Sigmoid colon (tissue), 6 donors: ENCODE measurements at regions not wholly inside any gene's neighbourhood (a gene's known extent, or its start where the extent isn't known, plus 50 kb on each side); places are given as distances from the start of the nearest gene placed in this dataset.
"Not testable (repeated sequence)": the region's sequence is repeated elsewhere in the genome, so short reads cannot be mapped to it uniquely, and the experiment has no call there.

ENCODE experiments used
- DNase-seq: peaks from one replicate; pipeline ENCODE4 v3.0.0-alpha.2; 2019
- H3K27ac ChIP-seq, 4 donors: fragments of 200-600 bp; sonication (generic); one replicate each; pipeline ENCODE4 v1.5.1; 2016 to 2019; ENCODE audit warnings: mild to moderate bottlenecking in 1 of 4
- H3K27me3 ChIP-seq, 3 donors: fragments of 200-600 bp; sonication (generic); one replicate each; pipeline ENCODE4 v1.5.1; 2019; ENCODE audit warnings: mild to moderate bottlenecking in 1 of 3
- H3K36me3 ChIP-seq, 4 donors: fragments of 200-600 bp; sonication (generic); one replicate each; pipeline ENCODE4 v1.5.1; 2016 to 2019
- H3K4me1 ChIP-seq, 4 donors: fragments of 200-600 bp; sonication (generic); one replicate each; pipeline ENCODE4 v1.5.1; 2017 to 2019
- H3K4me3 ChIP-seq, 4 donors: fragments of 200-600 bp; sonication (generic); one replicate each; pipeline ENCODE4 v1.5.1; 2017 to 2019; ENCODE audit warnings: mild to moderate bottlenecking in 2 of 4, moderate library complexity in 1 of 4
- H3K9me3 ChIP-seq, 4 donors: fragments of 200-600 bp in 3 of 4; sonication (generic) in 3 of 4; one replicate each; pipeline versions ENCODE4 v1.5.1 to v1.6.1; 2013 to 2019
- CTCF ChIP-seq, 4 experiments: fragments of 450-650 bp in 3 of 4; fragments of 200-600 bp in 1 of 4; IDR thresholded peaks; one replicate each; pipeline ENCODE4 v1.5.1; 2016 to 2019; ENCODE audit warnings: antibody characterized with exemption in 4 of 4, mild to moderate bottlenecking in 3 of 4, moderate library complexity in 2 of 4
- EP300 ChIP-seq, 4 donors: sonication (generic); formaldehyde crosslinking; IDR thresholded peaks; one replicate each; pipeline ENCODE4 v1.6.1; 2017; ENCODE audit warnings: antibody characterized with exemption in 4 of 4
- POLR2A ChIP-seq, 2 donors: fragments of 450-650 bp; IDR thresholded peaks; one replicate each; pipeline ENCODE4 v1.6.1; 2016; ENCODE audit warnings: antibody characterized with exemption in 2 of 2, mild to moderate bottlenecking in 2 of 2, moderate library complexity in 2 of 2
- POLR2AphosphoS5 ChIP-seq, 4 donors: sonication (generic); formaldehyde crosslinking; IDR thresholded peaks; one replicate each; pipeline ENCODE4 v1.6.1; 2017; ENCODE audit warnings: antibody characterized with exemption in 4 of 4
- WGBS, 2 donors: extraction: QIAGEN DNeasy Blood & Tissue Kit; methylation state at CpG; one replicate each; pipeline ENCODE4 v1.1.7; 2013; 5-methylcytosine and 5-hydroxymethylcytosine counted together
- intact Hi-C: fragments of 100-400 bp; cut with DNase I; formaldehyde crosslinking; loops from one replicate; pipeline ENCODE4 v1.15.1; 2023
- donor health status: healthy with polysubstance abuse.
- donor health status: healthy.

- Histone ChIP-seq H3K36me3 (no peaks in the 10 kb centered on the region), H3K27ac (no peak overlapping the region), H3K4me1 (no peaks in the 10 kb centered on the region), H3K27me3 (no peaks in the 10 kb centered on the region), H3K4me3 (no peak overlapping the region), H3K9me3 (no peaks in the 10 kb centered on the region)
- WGBS, 2 donors, result 77 to 80% methylated on average over 1 of the region's 1 CpG
- intact Hi-C loops, result no loop called here
- DNase-seq, result no peak
- TF ChIP-seq CTCF (IDR thresholded peaks at IDR 0.05), result no peak
- no peak for TF ChIP-seq POLR2A (IDR thresholded peaks at IDR 0.05)
- no peak for TF ChIP-seq POLR2AphosphoS5 (IDR thresholded peaks at IDR 0.05)
- no peak for TF ChIP-seq EP300 (IDR thresholded peaks at IDR 0.05)
Measured at GRCh38 chr4:92021203-92021602, 282.6 kb upstream of the GRID2 start.

GRCh38 chr4:92021788-92022187 lies 282.0 kb upstream of the GRID2 start:
- no peak for TF ChIP-seq POLR2AphosphoS5 (IDR thresholded peaks at IDR 0.05)
- TF ChIP-seq EP300 (IDR thresholded peaks at IDR 0.05), result no peak
- no peak for TF ChIP-seq CTCF (IDR thresholded peaks at IDR 0.05)
- no peak for TF ChIP-seq POLR2A (IDR thresholded peaks at IDR 0.05)
- no peak overlapping the region for H3K27ac ChIP-seq
- no peaks in the 10 kb centered on the region for H3K9me3 ChIP-seq
- 79 to 89% methylated on average over 2 of the region's 2 CpGs for WGBS, 2 donors
- no peaks in the 10 kb centered on the region for H3K27me3 ChIP-seq
- H3K4me1 ChIP-seq, result no peaks in the 10 kb centered on the region
- no peak for DNase-seq
- H3K36me3 ChIP-seq, result no peaks in the 10 kb centered on the region
- no peak overlapping the region for H3K4me3 ChIP-seq
- intact Hi-C loops, result no loop called here

- H3K9me3 ChIP-seq, H3K27me3 ChIP-seq, intact Hi-C loops, H3K4me3 ChIP-seq, DNase-seq, H3K27ac ChIP-seq, H3K36me3 ChIP-seq, H3K4me1 ChIP-seq: not testable (repeated sequence)
- 17 to 77% methylated on average over 6 of the region's 6 CpGs for WGBS, 2 donors
Measured at GRCh38 chr4:92028830-92029229, 274.9 kb upstream of the GRID2 start.

GRCh38 chr4:92031825-92032224 lies 271.9 kb upstream of the GRID2 start:
- Histone ChIP-seq H3K36me3 (no peaks in the 10 kb centered on the region), H3K4me3 (no peak overlapping the region), H3K27ac (no peak overlapping the region), H3K4me1 (no peaks in the 10 kb centered on the region), H3K27me3 (no peaks in the 10 kb centered on the region), H3K9me3 (peaks cover 0 to 2% (median 0%) of the 10 kb centered on the region in 4 donors)
- DNase-seq, result no peak
- WGBS, 2 donors, result 9 to 54% methylated on average over 2 of the region's 2 CpGs
- TF ChIP-seq EP300 (IDR thresholded peaks at IDR 0.05) (no peak), POLR2A (IDR thresholded peaks at IDR 0.05) (no peak), POLR2AphosphoS5 (IDR thresholded peaks at IDR 0.05) (no peak), CTCF (IDR thresholded peaks at IDR 0.05) (no peak)
- intact Hi-C loops, result no loop called here

GRCh38 chr4:92035666-92036065 lies 268.1 kb upstream of the GRID2 start:
- H3K4me3 ChIP-seq, result no peak overlapping the region
- H3K4me1 ChIP-seq, result no peaks in the 10 kb centered on the region
- DNase-seq, result no peak
- intact Hi-C loops, result no loop called here
- 80 to 93% methylated on average over 3 of the region's 3 CpGs for WGBS, 2 donors
- TF ChIP-seq POLR2A (IDR thresholded peaks at IDR 0.05) (no peak), POLR2AphosphoS5 (IDR thresholded peaks at IDR 0.05) (no peak), EP300 (IDR thresholded peaks at IDR 0.05) (no peak), CTCF (IDR thresholded peaks at IDR 0.05) (no peak)
- no peak overlapping the region for H3K27ac ChIP-seq
- peaks cover 0 to 7% (median 0%) of the 10 kb centered on the region in 4 donors for H3K9me3 ChIP-seq
- no peaks in the 10 kb centered on the region for H3K27me3 ChIP-seq
- no peaks in the 10 kb centered on the region for H3K36me3 ChIP-seq
